Breast epithelium (tissue), 3 donors: ENCODE measurements at regions not wholly inside any gene's neighbourhood (a gene's known extent, or its start where the extent isn't known, plus 50 kb on each side); places are given as distances from the start of the nearest gene placed in this dataset.

Experiments used
- POLR2A ChIP-seq: fragments of 450-650 bp; IDR thresholded peaks from one replicate; pipeline ENCODE4 v1.6.1; 2016; ENCODE audit warnings: antibody characterized with exemption, mild to moderate bottlenecking, moderate library complexity
- POLR2AphosphoS5 ChIP-seq, 3 donors: sonication (generic); formaldehyde crosslinking; IDR thresholded peaks; one replicate each; pipeline ENCODE4 v1.6.1; 2017; ENCODE audit warnings: antibody characterized with exemption in 3 of 3
- TF ChIP-seq, protein P1 (sequence below), 3 donors: fragments of 450-650 bp; IDR thresholded peaks; one replicate each; pipeline ENCODE4 v1.5.1; 2016 to 2017; ENCODE audit warnings: antibody characterized with exemption in 3 of 3, mild to moderate bottlenecking in 3 of 3, moderate library complexity in 3 of 3

DNA sequence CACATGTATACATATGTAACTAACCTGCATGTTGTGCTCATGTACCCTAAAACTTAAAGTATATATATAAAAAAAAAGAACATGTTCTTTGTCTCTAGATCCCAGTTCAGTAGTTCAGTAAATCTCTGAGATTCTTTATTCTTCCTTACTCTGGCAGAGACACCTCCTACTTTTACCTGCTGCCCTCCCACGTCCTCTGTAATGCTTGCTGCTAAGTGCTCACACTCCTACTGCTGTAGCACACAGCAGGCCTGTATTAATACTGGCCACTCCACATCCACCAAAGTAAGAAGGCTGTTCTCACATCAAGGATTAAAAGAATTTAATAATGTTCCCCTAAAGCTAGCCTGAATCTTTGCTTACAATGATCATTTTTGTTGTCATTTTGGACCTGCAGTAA is 648.4 kb upstream of the EYS start:
- TF ChIP-seq POLR2A (no peak), POLR2AphosphoS5 (IDR thresholded peaks at IDR 0.05) (no peak)
- TF ChIP-seq, protein P1, sequence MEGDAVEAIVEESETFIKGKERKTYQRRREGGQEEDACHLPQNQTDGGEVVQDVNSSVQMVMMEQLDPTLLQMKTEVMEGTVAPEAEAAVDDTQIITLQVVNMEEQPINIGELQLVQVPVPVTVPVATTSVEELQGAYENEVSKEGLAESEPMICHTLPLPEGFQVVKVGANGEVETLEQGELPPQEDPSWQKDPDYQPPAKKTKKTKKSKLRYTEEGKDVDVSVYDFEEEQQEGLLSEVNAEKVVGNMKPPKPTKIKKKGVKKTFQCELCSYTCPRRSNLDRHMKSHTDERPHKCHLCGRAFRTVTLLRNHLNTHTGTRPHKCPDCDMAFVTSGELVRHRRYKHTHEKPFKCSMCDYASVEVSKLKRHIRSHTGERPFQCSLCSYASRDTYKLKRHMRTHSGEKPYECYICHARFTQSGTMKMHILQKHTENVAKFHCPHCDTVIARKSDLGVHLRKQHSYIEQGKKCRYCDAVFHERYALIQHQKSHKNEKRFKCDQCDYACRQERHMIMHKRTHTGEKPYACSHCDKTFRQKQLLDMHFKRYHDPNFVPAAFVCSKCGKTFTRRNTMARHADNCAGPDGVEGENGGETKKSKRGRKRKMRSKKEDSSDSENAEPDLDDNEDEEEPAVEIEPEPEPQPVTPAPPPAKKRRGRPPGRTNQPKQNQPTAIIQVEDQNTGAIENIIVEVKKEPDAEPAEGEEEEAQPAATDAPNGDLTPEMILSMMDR (IDR thresholded peaks at IDR 0.05) = no peak
